M059J (cell line): ENCODE measurements at regions not wholly inside any gene's neighbourhood (a gene's known extent, or its start where the extent isn't known, plus 50 kb on each side); places are given as distances from the start of the nearest gene placed in this dataset.
"Not testable (repeated sequence)": the region's sequence is repeated elsewhere in the genome, so short reads cannot be mapped to it uniquely, and the experiment has no call there.

Experiments
- DNase-seq: peaks from one replicate; pipeline ENCODE4 v3.0.0-alpha.2; 2012; ENCODE audit warnings: low read depth

DNA sequence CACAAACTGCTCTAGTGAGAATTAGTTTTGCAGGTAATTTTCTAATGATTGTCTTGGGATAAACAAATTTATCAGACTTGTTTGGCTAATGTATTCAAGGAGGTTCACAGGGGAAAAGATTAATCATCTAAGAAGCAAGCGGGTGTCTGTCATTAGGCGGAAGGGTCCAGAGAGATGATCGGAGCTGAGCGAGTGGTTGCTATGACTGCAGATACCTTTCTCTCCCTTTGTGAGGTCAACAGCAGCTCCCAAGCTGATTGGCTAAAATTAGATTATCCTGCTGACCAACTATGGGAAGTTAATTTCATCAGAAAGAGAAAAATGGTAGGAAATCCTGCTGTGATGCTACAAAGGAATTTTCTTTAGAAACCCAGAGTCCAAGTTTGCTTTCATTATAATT, 276.0 kb downstream of the SOX2 start:
- no peak for DNase-seq

DNA sequence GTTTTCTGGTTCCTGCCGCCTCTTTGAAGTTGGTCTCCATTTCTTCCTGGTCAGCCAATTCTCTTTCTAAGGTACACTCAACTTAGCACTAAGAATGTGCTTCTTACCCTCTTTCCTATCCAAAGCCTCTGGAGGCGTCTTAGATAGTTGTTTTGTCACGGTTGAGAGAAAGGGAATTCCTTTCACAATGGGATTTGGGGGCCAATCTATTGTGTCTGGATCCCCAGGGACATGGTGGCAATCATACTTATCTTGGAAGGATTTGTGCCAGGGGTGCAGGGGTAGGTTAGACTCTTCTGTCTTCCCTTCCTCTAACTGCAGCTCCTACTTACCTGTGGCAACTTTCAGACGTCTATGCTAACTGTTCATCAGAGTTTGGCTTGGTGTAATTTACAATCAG, 287.1 kb downstream of the SOX2 start:
- DNase-seq: no peak

DNA sequence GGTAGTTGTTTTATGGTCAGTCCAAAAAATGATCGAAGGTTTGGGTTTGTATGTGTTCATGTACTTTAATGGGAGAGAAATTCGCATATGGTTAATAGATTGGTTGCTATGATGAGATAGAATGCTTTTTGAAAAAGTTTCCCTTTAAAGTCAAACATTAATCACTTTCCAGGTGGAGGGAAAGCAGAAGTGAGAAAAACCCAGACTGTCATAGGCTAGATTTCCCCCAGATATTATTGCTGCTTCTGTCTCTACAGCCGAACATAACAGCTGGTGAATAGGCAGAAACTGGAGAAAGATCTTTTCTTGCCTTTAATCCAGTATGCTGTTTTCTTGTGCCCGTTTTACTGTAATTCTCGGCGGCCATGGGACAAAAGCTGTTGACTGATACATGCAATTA, 287.6 kb downstream of the SOX2 start:
- DNase-seq: no peak

DNA sequence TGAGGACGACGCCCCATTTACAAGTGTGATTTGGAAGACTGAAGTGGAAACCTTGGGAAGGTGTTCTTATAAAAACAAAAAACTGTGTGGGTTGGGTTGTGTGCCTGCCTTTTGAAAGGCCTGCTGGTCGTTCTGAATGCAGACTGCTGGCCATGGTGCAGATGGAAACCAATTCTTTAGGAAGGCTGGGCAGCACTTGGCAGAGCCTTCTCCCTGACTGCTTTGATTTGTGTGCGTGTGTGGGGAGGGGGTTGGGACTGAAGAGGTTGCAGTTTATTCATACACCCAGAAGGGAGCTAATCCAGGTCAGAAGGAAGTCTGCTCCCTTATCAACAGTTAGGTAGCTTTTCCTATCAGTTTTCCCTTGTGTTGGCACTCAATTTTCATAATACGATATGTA, 288.7 kb downstream of the SOX2 start:
- DNase-seq: no peak

DNA sequence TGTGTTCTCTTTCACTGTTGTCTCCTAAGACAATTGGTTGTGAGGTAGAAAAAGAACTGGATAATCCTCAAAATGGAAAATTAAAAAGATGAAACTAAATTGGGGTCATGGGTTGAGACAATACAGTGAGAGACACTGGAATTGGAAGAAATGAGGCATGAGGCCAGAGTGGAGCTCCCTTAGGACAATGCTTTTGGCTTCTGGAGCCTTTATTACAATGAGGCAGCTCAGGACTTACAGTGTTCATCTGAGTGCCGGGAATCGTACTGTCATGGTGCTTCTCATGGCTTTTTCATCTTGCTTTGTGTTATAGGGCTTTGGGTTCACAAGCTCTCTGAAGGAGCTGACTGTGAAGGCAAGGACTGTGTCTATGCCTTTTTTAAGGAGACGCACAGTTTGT, 293.5 kb downstream of the SOX2 start:
- DNase-seq: no peak

DNA sequence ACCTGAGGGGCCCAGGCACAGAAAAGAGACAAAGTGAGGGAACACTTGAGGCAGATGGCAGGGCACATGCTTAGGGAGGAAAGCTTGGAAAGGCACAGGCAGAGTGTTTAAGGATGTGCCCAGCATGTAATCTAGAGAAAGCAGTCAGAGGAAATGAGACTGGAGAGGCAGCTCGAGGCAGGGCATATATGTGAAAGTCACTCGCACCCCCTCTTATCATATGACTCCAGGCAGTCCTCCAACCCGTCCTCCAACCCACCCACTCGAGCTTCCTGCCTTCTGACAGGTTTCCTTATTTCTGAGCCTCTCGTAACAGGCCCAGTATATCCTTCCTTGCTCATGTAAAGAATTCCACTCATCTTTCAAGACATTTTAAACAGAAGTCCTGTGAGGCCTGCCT, 294.0 kb downstream of the SOX2 start:
- no peak for DNase-seq

DNA sequence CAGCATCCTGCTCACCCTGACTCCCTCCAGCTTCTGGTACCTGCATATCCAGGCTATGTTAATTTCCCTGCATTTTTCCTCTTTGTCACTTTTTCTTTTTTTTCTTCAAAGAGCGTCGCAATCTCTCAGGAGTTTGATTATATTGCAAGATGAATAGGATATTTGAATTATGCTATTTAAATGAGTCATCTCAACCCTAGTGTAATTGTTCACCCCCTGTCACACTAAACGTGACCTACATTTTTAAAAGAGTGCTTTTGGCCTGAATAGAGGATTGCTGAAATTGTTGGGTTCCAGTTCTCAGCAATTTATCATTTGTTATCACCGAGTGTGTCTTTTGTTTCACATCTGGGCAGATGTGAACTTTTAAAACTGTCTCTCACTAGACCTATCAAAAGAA, 294.7 kb downstream of the SOX2 start:
- DNase-seq: no peak

DNA sequence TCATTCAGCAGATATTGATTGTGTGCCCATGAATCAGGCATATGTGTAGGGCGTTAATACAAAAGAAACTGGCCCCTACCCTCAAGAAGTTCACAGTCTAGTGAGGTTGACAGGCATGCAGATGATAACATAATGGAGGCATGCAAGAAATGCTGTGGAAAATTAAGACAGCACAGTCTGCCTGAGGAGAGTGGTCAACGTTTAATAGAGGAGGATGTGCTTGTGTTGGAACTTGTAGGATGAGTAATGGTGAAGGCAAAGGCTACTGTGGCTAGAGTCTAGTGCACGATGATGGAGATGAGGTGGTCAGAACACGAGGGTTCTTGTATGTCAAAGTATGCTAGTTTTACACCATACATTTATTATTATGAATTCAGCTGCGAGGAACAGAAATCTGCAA, 295.7 kb downstream of the SOX2 start:
- DNase-seq: no peak

DNA sequence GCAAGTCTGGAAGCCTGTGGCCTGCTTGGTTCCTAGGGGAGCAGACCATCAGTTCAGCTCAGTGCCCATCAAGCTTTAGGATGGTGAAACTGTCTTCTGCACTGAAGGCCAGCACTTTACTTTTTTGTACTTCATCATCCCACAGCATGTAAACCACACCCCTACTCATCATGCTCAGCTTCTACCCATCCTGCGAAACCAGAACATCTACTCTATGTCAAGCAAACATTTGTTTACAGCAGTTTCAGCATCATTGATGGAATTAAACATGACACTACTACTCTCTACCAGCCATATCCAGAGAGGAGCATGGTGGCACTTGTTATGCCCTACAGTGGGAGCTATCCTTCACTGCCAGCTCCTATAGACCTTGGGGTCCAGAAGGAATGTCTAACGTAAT, 306.6 kb downstream of the SOX2 start:
- no peak for DNase-seq

DNA sequence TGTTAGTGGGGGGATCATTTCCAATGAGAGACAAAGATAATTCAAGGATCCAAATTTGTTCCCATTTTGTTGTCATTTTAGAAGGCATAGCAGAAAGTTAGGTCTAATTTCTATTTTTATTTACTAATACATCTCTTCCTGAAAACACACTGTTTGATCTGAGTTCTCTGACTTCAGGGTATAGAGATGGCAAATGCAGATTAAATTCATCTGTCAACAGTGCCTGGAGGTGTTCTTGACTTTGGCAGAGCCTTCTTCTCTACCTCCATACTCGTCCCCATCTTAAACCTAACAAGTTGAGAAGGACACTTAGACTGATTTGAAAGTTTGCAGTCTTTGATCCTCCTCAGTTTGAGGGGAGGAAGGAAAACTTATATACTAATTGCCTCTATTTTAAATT, 308.2 kb downstream of the SOX2 start:
- DNase-seq: no peak

DNA sequence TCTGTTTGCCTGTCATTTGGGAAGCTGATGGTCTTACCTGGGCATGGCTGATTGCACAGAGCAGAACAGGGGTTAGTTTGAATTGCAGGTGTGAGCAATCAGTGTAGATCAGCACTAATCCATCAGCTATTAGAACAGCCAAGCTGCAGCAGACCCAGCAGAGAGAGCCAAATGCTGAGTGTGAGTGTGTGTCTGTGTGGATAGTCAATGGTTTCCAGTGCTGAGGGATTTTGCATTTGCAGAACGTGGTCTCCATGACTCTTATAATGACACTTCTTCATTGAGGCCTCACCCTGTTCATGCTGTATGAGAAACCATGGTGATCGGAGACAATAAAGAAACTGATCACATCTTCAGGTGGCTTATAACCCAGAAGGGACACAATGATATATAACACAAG, 312.1 kb downstream of the SOX2 start:
- DNase-seq: no peak

DNA sequence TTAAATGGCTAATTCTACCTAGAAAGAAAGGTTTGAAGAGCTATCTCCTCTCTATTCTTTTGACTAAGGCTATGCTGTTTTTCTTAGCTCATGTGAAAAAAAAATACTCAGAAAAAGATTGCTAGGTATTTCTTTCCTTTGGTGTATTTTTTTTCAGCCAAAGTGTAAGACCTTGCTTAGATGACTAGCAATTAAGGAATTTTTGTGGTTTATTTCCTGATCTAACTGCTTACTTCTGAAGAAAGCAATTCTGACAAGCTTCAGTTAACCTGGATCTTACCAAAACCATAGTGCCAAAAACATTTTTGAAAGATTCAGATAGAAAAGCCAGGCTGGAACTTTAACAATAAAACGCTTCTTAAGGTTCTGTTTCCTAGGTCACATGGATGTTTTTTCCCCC, 315.6 kb downstream of the SOX2 start:
- DNase-seq: peak; percentile 57

DNA sequence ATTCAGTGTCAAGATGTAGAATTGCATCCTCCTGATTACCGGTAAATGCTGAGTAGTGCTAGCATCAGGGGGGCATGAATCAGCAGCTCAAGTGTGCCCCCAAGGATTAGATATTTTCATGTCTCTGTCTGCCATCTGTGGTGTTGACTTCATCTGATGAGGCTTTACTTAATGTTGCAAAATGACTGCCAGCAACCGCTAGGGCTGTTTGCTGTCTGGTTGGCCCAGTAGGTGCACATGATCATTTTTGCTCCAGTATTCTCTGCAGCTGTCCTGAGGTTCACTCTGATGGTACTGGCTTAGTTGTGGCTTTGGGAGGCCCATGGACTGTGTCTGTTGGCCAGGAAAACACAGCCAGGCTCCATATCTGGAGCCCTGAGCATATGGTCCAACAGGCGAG, 316.4 kb downstream of the SOX2 start:
- DNase-seq: peak; percentile 16

DNA sequence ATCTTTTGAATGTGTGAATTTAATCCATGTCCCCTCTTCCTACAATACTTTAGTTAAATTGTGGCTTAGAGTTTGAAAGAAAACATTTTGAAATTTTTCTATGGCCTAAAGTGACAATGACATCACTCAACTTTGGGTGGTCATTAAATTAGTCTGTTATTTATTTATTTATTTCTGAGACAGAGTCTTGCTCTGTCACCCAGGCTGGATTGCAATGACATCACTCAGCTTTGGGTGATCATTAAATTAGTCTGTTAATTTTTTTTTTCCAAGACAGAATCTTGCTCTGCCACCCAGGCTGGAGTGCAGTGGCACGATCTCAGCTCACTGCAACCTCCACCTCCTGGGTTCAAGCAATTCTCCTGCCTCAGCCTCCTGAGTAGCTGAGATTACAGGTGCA, 322.5 kb downstream of the SOX2 start:
- not testable (repeated sequence) for DNase-seq

DNA sequence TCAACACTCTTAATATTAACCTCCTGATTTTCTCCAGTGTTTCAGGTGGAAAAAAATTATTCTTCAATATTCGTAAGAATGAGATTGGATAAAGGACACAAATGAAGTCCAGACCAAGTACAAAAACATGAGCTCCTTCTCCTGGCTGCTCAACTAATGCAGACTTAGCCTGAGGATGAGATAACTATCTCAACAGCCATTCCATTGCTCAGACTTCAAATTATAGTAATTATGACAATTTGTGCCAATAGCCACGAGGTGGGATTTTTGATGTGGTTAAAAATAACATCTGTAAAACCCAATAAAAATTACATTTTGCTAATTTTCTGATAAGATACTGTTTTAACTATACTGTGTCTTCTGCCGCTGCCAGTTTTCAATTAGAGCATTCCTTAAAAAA, 323.6 kb downstream of the SOX2 start:
- no peak for DNase-seq

DNA sequence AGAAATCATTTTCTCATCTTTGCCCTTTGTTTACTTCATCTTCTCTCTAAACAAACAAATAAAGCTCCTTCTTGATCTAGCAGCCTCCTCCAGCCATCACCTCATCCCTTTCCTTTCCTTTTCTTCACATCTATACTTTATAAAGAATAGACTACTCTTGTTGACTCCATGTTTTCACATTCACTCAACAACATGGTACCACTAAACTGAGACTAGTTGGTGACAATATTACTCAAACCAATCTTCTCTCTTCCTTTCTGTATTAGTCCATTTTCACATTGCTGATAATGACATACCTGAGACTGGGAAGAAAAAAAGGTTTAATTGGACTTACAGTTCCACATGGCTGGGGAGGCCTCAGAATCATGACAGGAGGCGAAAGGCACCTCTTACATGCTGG, 324.7 kb downstream of the SOX2 start:
- DNase-seq: no peak

DNA sequence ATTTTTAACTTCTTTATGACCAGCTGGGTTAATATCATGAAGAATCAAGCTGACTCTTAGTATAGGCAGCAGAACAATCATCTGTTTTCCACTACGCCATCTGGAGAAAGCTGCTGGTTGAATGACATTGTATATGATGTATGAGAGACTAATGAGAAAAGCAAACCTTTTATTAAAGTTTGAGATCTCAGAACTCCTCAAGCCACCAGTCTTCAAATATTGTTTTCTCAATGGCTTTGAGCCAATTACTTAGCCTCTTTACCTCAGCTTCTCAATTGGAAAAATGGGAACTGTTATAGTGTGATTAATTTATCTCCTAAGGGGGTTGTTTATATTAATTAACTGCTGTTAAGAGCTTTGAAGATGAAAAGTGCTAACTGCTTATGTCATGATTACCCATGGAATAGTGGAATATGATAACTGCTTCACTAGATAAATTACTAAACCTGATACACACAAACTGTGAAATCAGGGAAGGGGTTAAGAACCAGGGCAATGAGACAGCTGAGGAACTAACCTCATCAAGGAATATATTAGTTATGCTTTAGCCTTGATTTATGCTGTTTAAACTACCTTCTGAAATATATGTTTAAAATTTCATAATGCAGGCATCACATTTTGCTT, 330.1 kb downstream of the SOX2 start:
- no peak for DNase-seq

DNA sequence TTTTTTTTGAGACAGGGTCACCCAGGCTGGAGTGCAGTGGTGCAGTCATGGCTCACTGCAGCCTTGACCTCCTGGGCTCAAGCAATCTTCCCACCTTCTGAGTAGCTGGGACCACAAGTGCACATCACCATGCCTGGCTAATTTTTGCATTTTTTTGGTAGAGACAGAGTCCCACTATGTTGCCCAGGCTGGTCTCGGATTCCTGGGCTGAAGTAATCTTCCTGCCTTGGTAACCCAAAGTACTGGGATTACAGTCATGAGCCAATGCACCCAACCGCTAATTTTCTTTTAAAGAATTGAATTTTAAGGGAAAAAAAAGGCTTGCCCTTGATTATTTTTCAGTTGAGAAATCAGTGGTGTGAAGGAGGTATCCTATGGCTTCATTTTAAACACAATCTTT, 334.0 kb downstream of the SOX2 start:
- DNase-seq: no peak

DNA sequence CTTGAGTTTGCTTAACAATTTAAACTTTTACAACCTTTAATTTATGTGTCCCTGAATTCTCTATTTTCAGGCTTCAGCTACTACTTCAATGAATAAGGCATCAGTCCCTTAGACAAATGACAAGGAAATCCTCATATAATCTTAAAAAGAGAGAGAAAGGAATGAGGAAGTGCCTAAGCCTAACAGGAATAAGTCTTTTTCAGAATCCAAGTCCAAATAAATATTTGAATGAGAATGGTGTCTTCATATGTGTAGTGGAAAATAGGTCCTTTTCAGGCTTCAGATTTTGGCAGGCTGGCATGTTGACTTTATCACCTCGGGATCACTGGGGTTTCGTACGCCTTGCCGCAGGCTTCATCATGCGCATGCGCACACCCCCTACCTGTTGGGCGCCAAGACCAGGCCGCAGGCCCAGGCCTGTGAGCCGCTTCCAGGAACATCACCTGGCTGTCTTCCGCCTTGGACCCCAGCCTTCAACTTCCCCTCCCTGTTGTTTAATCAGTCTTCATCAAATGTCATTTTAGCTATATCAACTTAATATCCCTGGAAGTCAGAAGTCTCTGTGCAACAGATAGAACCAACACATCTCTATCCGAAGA, 334.5 kb downstream of the SOX2 start:
- DNase-seq: no peak

DNA sequence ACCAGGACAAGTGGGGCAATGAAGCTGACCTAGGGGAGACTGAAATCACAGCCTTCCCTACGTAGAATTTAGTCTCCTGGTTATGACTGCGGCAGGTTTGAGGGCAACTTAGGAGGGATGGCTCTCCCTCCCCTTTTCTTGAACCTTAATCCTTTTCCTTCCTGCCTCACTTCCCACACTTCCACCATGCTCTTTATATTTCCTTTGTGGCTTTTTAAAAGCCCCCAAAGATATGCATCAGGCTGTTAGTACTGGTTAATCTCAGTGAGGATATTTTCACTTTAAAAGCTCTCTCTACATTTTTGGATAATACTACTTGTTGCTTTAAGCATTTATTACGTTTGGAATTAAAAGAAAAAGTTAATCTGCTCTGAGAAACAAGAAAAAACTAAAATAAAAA, 339.2 kb downstream of the SOX2 start:
- DNase-seq: no peak

DNA sequence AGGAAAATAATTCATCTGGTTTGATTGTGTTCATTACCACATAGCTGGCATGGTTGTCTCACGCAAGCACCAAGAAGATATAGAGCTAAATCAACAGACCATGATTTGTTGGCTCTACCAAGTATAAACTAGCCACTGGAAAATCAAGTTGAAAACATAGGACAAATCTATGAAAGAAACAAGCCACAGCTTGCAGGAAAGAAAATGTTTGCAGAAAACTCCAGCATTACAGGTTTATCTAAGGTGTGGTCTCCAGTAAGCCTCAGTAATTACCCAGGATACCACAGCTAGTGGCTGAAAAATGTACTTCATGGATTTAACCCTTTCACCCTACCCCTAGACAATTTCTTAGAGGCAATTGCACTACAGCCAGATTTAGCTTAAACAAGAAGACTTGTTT, 340.6 kb downstream of the SOX2 start:
- no peak for DNase-seq

DNA sequence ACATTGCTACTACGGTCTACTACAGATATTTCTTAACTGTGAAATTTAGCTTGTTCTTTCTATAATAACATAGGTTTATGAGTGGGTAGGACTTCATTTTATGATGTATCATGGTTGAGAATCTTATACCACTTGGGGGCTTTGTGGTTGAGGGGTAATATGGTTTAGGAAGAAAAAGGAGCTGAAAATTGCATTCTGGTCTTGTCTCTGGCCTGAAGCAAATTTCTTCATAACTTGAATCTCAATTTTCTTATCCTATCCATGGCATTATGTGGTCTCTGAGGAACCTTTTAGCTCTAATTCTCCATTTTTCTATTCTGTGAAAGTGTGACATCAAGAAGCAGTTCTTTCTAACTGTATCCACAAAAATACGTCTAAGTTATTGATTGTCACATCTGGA, 341.0 kb downstream of the SOX2 start:
- DNase-seq: no peak

DNA sequence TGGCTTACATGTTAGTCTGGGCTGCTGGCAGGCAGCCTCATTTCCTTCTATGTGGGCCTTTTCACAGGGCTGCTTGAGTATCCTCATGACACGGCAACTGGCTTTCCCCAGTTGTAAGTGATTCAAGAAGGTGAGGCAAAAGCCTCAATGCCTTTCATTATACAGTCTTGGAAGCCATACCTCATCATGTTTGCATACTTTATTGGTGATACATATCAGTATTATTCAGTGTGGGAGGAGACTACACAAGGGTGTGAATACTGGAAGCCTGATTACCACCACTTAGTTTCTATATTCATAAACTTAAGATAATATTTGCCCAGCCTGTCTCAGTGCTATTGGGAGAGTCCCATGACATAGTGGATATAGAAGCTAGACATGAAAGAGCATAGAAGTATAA, 346.8 kb downstream of the SOX2 start:
- no peak for DNase-seq

DNA sequence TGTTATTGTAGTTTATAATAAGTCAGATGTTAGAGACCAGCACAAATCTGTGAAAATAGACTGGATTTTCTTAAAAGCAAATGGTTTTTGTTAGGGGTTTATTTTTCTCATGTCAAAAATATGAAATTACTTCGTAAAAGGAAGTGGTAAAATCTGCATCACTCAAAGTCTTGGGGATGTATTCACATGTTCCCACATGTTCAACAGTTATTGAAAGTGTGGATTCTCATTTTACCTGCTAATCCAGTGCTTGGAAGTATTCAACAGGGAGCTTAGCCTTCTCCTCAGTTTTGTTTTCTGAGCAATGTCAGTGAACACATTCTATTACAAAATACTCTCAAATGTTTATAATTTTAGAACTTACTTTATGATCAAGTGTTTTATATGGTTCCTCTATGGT, 352.0 kb downstream of the SOX2 start:
- no peak for DNase-seq
